Cardiac muscle cell (in vitro differentiated cells and primary cell): ENCODE measurements at regions not wholly inside any gene's neighbourhood (a gene's known extent, or its start where the extent isn't known, plus 50 kb on each side); places are given as distances from the start of the nearest gene placed in this dataset.

ENCODE experiments used
- DNase-seq, 2 donors: peaks; one replicate each; pipeline versions ENCODE4 v3.0.0 to v3.0.0-alpha.2; 2010 to 2017; ENCODE audit warnings: low read depth in 1 of 2, low spot score in 1 of 2
- H3K27ac ChIP-seq: fragments of 200-600 bp; sonication (generic); 2 replicates; pipeline ENCODE4 v1.5.1; 2016
- H3K27me3 ChIP-seq: fragments of 200-600 bp; sonication (generic); 2 replicates; pipeline ENCODE4 v1.6.0; 2016; ENCODE audit warnings: control low read depth
- H3K36me3 ChIP-seq: fragments of 200-600 bp; sonication (generic); 2 replicates; pipeline ENCODE4 v1.5.1; 2016; ENCODE audit warnings: control low read depth
- H3K4me1 ChIP-seq: fragments of 200-600 bp; sonication (generic); 2 replicates; pipeline ENCODE4 v1.8.1; 2017; ENCODE audit warnings: low read depth, mild to moderate bottlenecking, mixed run types
- H3K4me3 ChIP-seq: fragments of 200-600 bp; sonication (generic); 2 replicates; pipeline ENCODE4 v1.5.1; 2016; ENCODE audit warnings: mild to moderate bottlenecking
- H3K9me3 ChIP-seq: fragments of 200-600 bp; sonication (generic); 2 replicates; pipeline ENCODE4 v1.5.1; 2017; ENCODE audit warnings: low read depth, mild to moderate bottlenecking, control low read depth
- TF ChIP-seq, protein P1 (sequence below): IDR thresholded peaks from 2 replicates; pipeline ENCODE4 v1.5.1; 2012; ENCODE audit warnings: low read depth, mild to moderate bottlenecking, low read length

DNA sequence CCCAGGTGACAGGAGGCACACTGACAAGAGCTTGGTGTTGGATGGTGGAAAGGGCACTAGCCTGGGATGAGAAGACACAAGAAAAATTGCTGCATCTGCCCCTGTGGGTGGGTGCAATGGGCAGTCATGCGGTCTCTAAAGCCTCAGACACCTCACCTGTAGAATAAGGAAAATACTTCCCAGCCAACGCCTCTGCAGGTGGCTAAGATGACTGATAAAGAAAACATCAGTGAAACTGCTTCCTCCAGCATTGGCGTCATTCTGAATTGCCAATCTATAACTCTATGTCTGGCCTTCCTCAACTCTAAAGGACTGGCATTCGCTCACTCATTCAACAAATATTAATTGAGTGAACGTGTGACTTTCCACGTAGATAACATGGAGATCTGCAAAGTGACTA lies 100.4 kb upstream of the F3 start:
- no peak overlapping the region for H3K4me3 ChIP-seq
- no peaks in the 10 kb centered on the region for H3K36me3 ChIP-seq
- no peaks in the 10 kb centered on the region for H3K27me3 ChIP-seq
- TF ChIP-seq, protein P1, sequence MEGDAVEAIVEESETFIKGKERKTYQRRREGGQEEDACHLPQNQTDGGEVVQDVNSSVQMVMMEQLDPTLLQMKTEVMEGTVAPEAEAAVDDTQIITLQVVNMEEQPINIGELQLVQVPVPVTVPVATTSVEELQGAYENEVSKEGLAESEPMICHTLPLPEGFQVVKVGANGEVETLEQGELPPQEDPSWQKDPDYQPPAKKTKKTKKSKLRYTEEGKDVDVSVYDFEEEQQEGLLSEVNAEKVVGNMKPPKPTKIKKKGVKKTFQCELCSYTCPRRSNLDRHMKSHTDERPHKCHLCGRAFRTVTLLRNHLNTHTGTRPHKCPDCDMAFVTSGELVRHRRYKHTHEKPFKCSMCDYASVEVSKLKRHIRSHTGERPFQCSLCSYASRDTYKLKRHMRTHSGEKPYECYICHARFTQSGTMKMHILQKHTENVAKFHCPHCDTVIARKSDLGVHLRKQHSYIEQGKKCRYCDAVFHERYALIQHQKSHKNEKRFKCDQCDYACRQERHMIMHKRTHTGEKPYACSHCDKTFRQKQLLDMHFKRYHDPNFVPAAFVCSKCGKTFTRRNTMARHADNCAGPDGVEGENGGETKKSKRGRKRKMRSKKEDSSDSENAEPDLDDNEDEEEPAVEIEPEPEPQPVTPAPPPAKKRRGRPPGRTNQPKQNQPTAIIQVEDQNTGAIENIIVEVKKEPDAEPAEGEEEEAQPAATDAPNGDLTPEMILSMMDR, result no peak
- no peak for DNase-seq
- no peaks in the 10 kb centered on the region for H3K4me1 ChIP-seq
- no peak overlapping the region for H3K27ac ChIP-seq
- H3K9me3 ChIP-seq, result no peaks in the 10 kb centered on the region

DNA sequence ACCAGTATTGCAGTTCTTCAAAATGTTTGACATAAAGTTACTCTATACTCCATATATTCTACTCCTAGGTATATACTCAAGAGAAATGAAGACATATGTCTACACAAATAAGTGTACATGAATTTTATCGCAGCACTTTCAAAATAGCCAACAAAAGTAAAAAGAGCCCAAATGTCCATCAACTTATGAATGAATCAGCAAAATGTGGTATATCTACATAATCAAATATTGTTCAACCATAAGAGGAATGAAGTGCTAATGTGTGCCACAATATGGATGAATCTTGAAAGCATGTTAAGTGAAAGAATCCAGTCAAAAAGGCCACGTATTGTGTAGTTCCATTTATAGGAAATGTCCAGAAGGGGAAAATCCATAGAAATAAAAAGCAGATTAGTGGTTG lies 98.6 kb upstream of the F3 start:
- Histone ChIP-seq H3K4me3 (no peak overlapping the region), H3K27ac (no peak overlapping the region), H3K36me3 (no peaks in the 10 kb centered on the region), H3K4me1 (no peaks in the 10 kb centered on the region), H3K27me3 (no peaks in the 10 kb centered on the region), H3K9me3 (no peaks in the 10 kb centered on the region)
- no peak for DNase-seq
- TF ChIP-seq, protein P1, result no peak

DNA sequence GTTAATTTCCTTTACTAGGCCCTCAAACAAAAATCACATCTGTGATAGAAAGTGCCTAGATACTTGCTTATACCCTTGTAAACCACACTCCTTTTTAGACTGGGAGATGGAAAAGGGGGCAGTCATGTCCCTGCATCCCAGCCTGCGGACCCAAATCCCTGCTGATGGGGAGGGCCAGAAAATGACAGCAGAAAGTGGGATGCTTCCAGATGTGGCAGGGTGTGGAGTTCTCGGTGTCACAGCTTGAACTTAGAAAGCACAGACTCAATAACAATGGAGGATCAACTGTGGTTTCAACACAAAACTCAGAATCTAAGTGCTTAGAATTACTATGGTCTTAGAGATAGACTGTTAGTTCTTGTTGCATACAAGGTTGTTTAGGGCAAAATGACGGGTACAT lies 95.6 kb upstream of the F3 start:
- Histone ChIP-seq H3K4me3 (no peak overlapping the region), H3K9me3 (no peaks in the 10 kb centered on the region), H3K36me3 (no peaks in the 10 kb centered on the region), H3K27me3 (no peaks in the 10 kb centered on the region), H3K27ac (no peak overlapping the region), H3K4me1 (no peaks in the 10 kb centered on the region)
- TF ChIP-seq, protein P1, result no peak
- no peak for DNase-seq

DNA sequence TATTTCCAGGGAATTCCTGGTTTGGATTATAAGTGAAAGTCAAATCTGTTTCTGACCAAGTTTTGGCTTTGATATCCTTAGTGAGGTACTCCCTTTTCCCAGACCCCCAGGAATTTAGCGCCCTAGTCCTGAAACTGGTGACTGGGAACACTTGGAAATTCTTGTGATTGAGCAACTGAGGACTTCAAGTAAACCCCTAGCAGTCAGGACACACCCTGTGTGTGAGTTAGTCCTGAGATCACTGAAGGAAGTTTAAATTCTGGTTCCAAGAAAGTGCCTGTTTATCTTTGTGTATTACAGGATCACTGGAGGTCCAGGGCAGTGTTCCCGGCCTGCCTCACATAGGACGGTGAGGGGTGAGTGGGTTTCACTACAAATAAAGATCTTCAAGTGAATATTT lies 95.1 kb upstream of the F3 start:
- Histone ChIP-seq H3K27ac (no peak overlapping the region), H3K36me3 (no peaks in the 10 kb centered on the region), H3K27me3 (no peaks in the 10 kb centered on the region), H3K9me3 (no peaks in the 10 kb centered on the region), H3K4me1 (no peaks in the 10 kb centered on the region), H3K4me3 (no peak overlapping the region)
- peak in 1 of 2 donors; percentile 65 for DNase-seq
- TF ChIP-seq, protein P1, result no peak

DNA sequence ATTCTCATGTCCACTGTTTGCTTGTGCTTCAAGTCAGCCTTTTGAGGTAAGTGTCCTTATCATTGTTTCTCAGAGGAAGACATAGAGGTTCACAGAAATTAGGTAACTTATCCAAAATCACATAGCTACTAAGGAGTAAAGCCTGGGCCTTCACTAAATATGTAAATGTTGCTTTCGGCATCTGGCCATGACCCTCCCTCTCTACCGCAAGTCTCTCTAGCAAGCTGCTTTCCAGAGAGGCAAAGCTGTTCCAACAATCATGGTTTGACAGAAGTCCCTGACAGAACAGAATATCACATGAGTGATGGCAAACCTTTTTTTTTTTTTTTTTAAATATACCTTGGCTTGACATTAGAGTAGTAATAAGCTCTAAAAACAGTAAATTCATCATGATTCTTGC lies 94.5 kb upstream of the F3 start:
- no peak overlapping the region for H3K27ac ChIP-seq
- H3K4me1 ChIP-seq, result no peaks in the 10 kb centered on the region
- H3K4me3 ChIP-seq, result no peak overlapping the region
- H3K9me3 ChIP-seq, result no peaks in the 10 kb centered on the region
- H3K27me3 ChIP-seq, result no peaks in the 10 kb centered on the region
- H3K36me3 ChIP-seq, result no peaks in the 10 kb centered on the region
- DNase-seq, result no peak
- TF ChIP-seq, protein P1, result no peak

DNA sequence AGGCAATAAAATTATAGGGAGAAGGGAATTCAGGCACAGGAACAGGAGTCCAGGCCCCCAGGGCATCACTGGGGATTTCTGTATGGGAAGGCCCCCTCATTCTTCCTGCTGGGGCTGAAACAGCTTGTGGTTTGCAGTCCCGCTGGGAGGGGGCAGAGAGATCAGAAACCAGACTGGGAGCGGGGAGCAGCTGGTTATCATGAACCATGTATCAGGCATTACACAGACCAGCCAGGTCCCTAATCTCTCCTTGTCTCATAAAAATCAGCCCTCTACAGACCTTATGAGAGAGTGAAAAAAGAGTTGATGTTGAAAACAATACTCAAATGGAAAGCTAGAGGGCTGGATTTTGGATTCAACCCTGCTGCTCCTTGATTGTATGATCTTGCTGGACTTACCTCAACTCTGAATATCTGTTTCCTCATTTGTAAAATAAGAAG lies 93.4 kb upstream of the F3 start:
- Histone ChIP-seq H3K4me1 (no peaks in the 10 kb centered on the region), H3K27me3 (no peaks in the 10 kb centered on the region), H3K9me3 (no peaks in the 10 kb centered on the region), H3K4me3 (no peak overlapping the region), H3K27ac (no peak overlapping the region), H3K36me3 (no peaks in the 10 kb centered on the region)
- no peak for DNase-seq
- TF ChIP-seq, protein P1, result no peak
